Fibroblast of the aortic adventitia (primary cell): ENCODE measurements at regions not wholly inside any gene's neighbourhood (a gene's known extent, or its start where the extent isn't known, plus 50 kb on each side); places are given as distances from the start of the nearest gene placed in this dataset.

Experiments used
- DNase-seq: peaks from one replicate; pipeline ENCODE4 v3.0.0-alpha.2; 2010; ENCODE audit warnings: low read depth
- H3K4me3 ChIP-seq: 2 replicates; pipeline ENCODE4 v1.5.1; 2011; ENCODE audit warnings: low read depth, mild to moderate bottlenecking, control low read depth, low read length, moderate library complexity
- TF ChIP-seq, protein P1 (sequence below): IDR thresholded peaks from 2 replicates; pipeline ENCODE4 v1.5.1; 2011; ENCODE audit warnings: mild to moderate bottlenecking, low read length, control low read depth, inconsistent platforms; ENCODE audit not compliant: insufficient read depth

DNA sequence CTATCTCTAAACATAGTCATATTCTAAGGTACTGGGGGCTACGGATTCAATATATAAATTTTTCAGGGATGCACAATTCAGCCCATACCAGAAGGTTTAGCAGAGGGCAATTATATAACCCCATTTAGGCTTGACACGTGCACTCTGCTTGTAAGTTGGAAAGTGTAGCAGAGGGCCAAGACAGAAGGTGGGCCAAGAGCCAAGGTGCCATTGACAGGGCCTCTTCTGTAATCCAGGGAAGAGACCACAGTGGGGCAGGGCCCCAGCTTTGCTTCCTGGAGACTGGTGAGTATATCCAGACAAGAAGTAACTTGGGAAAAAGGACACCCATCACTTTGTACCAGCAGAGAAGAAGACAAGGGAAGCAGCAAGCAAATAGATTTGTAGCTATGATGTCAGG, 672.4 kb upstream of the MARCKS start:
- DNase-seq, result peak; percentile 43
- TF ChIP-seq, protein P1, sequence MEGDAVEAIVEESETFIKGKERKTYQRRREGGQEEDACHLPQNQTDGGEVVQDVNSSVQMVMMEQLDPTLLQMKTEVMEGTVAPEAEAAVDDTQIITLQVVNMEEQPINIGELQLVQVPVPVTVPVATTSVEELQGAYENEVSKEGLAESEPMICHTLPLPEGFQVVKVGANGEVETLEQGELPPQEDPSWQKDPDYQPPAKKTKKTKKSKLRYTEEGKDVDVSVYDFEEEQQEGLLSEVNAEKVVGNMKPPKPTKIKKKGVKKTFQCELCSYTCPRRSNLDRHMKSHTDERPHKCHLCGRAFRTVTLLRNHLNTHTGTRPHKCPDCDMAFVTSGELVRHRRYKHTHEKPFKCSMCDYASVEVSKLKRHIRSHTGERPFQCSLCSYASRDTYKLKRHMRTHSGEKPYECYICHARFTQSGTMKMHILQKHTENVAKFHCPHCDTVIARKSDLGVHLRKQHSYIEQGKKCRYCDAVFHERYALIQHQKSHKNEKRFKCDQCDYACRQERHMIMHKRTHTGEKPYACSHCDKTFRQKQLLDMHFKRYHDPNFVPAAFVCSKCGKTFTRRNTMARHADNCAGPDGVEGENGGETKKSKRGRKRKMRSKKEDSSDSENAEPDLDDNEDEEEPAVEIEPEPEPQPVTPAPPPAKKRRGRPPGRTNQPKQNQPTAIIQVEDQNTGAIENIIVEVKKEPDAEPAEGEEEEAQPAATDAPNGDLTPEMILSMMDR, result no peak
- H3K4me3 ChIP-seq, result no peak overlapping the region

DNA sequence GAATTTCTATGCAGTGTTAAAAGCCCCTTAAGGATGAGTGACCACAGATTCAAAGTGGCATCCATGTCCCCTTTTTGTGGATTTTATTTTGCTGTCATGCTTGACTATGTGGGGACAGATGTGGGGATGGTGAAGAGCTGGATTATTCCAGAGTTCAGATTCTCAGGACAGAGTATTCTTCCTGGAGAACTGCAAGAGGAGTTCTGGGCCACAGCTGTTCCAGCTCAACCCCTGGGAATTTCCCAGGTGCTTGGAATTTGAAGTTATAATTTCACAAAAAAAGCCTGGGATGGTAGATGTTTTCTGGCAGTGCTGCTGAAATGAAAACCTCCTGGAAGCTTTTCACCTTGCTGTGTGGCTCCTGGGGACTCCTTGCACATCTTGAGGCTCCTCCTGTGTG, 671.8 kb upstream of the MARCKS start:
- TF ChIP-seq, protein P1, result no peak
- peak; percentile 36 for DNase-seq
- H3K4me3 ChIP-seq, result no peak overlapping the region

DNA sequence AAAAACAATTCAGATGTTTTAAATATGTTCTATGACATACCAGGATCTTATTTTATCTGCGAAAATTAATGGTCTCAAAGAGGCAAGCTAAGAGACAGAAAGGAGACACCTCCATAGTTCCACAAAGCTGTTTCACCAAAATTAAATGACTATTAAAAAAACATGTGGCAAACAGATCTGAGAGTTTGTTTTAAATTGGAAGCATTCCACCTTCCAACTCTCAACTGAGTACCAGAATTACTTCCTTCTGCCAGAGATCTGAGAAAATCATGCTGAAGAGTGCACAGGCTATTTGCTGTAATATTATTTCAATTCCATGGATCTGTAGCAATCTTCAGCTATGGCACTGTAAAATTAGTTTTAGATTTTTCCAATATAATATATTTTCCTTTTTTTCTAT, 669.5 kb upstream of the MARCKS start:
- no peak overlapping the region for H3K4me3 ChIP-seq
- TF ChIP-seq, protein P1, result no peak
- peak; percentile 33 for DNase-seq

DNA sequence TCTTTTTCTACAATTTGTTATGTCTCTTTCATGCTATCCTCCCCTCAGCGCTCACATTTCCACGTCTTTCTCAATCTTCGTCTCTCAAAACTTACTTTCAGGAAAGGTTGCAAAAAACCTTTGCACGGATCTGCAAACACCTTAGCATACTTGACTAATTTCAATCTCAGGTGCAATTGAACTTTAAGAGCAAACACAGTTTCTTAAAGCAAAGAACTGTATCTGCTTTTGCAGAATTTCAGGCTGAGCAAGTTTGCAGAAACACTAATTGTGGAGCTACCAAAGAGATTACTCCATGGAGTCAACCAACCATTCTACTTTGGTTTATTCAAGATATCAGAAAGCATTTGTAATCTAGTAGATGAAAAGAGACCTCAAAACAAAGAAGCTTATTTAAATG, 668.2 kb upstream of the MARCKS start:
- H3K4me3 ChIP-seq, result no peak overlapping the region
- TF ChIP-seq, protein P1, result no peak
- DNase-seq, result no peak

DNA sequence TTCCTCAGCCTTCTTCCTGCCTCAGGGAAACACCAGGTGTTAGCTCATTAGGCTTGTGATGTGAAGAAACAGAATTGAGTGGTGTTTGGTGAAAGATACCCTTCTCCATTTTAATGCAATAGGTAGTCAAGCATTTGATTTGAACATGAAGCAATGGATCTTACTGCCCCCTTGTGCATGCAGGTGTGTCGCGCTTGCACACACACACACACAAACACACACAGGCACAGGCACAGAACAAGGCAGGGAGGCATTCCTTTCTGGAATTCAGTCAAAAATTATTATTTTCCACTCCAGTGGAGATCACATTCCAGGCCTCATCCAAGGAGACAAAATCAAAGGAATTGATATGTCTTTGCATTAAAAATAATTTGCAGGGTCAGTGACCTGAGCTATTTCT, 667.0 kb upstream of the MARCKS start:
- no peak for DNase-seq
- H3K4me3 ChIP-seq, result no peak overlapping the region
- TF ChIP-seq, protein P1, result no peak

DNA sequence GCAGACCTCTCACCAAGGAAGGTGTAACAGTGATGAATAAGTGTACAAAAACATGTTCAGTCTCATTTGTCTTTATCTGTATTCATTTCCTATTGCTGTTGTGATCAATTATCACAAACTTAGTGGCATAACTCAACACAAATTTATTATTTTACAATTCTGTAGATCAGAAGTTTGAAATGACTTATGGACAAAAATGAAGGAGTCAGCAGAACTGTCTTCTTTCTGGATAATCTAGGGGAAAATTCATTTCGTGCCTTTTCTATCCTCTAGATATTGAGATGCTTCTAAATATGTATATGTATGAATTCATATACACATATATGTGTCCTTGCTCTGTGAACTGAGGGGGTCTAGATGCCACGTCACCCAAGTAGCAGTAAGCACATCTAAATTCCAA, 663.1 kb upstream of the MARCKS start:
- TF ChIP-seq, protein P1, result no peak
- H3K4me3 ChIP-seq, result no peak overlapping the region
- DNase-seq, result no peak

DNA sequence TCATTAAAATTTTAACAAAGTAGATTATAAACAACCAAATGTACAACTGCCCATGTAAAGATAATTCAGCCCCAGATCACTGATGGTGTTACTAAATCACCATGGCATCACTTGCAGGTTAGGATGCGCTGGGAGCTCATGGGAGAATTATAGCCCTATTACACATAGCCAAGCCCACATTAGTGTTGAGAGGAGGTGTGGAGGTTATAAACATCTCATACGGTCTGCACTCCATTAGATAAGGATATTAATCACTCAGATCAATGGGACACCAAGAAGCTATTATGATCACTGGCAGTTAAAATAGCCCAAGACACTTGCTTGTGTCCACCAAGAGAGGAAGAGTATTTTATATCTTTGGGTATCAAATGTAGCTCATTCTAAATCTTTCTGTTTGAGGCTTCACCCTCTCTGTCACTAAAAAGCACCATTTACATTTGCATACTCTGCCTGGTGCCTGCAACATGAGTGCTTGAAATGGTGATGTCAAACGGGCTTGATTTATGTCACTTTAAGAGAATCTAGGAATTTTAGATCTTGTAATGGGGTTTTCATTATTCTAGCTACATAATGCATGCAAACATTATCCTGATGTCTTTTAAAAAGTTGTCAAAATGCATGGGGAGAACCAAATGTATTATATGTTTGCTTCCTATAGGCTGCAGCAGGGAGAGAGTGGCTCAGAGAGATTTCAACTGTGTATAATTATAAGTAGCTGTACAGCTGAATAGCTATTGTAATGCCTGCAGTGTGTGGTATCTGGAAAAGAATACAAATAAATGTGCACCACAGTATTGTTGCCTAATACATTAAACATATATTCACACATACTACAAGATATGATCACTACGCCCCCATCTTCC, 654.1 kb upstream of the MARCKS start:
- no peak overlapping the region for H3K4me3 ChIP-seq
- DNase-seq, result no peak
- TF ChIP-seq, protein P1, result no peak
